ENCODE measurements at regions not wholly inside any gene's neighbourhood (a gene's known extent, or its start where the extent isn't known, plus 50 kb on each side); places are given as distances from the start of the nearest gene placed in this dataset.

DNA sequence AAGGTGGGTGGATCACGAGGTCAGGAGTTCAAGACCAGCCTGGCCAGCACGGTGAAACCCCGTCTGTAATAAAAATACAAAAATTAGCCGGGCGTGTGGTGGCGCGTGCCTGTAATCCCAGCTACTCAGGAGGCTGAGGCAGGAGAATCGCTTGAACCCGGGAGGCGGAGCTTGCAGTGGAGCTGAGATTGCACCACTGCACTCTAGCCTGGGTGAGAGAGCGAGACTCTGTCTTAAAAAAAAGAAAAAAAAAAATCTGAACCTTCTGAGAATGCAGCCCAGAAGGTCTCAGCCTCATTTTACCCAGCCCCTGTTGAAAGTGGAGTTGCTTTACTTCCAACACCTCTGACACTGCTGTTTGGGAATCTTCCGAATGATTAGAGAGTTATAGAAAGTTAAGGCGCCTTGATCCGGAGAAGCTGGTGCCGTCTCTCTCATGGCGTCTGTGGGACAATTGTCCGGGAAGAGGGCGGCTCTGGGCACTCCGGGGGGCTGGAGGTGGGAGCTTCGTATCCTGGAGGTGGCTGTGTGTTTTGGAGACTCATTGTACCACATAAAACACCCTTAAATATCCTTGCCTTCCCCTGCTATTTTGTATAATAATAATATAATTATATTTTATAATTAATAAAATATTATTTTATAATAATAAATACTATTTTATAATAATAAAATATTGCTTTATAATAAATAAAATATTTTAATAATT is 92.7 kb upstream of the PPP2R3B start:
- TF ChIP-seq, protein P1, sequence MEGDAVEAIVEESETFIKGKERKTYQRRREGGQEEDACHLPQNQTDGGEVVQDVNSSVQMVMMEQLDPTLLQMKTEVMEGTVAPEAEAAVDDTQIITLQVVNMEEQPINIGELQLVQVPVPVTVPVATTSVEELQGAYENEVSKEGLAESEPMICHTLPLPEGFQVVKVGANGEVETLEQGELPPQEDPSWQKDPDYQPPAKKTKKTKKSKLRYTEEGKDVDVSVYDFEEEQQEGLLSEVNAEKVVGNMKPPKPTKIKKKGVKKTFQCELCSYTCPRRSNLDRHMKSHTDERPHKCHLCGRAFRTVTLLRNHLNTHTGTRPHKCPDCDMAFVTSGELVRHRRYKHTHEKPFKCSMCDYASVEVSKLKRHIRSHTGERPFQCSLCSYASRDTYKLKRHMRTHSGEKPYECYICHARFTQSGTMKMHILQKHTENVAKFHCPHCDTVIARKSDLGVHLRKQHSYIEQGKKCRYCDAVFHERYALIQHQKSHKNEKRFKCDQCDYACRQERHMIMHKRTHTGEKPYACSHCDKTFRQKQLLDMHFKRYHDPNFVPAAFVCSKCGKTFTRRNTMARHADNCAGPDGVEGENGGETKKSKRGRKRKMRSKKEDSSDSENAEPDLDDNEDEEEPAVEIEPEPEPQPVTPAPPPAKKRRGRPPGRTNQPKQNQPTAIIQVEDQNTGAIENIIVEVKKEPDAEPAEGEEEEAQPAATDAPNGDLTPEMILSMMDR (IDR thresholded peaks at IDR 0.05; ENCODE audit: low read depth, low read length) = no peak
- TF ChIP-seq EZH2phosphoT487 (IDR thresholded peaks at IDR 0.05; ENCODE audit: low read depth) = no peak
